ENCODE measurements at regions not wholly inside any gene's neighbourhood (a gene's known extent, or its start where the extent isn't known, plus 50 kb on each side); places are given as distances from the start of the nearest gene placed in this dataset.

- TF ChIP-seq, protein P1, sequence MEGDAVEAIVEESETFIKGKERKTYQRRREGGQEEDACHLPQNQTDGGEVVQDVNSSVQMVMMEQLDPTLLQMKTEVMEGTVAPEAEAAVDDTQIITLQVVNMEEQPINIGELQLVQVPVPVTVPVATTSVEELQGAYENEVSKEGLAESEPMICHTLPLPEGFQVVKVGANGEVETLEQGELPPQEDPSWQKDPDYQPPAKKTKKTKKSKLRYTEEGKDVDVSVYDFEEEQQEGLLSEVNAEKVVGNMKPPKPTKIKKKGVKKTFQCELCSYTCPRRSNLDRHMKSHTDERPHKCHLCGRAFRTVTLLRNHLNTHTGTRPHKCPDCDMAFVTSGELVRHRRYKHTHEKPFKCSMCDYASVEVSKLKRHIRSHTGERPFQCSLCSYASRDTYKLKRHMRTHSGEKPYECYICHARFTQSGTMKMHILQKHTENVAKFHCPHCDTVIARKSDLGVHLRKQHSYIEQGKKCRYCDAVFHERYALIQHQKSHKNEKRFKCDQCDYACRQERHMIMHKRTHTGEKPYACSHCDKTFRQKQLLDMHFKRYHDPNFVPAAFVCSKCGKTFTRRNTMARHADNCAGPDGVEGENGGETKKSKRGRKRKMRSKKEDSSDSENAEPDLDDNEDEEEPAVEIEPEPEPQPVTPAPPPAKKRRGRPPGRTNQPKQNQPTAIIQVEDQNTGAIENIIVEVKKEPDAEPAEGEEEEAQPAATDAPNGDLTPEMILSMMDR (IDR thresholded peaks at IDR 0.05; ENCODE audit: insufficient read depth, low read length) = no peak
- TF ChIP-seq POLR2AphosphoS5 (IDR thresholded peaks at IDR 0.05; ENCODE audit: low read depth) (no peak), SPI1 (IDR thresholded peaks at IDR 0.05; ENCODE audit: borderline replicate concordance, low read depth) (no peak), REST (IDR thresholded peaks at IDR 0.05; ENCODE audit: insufficient replicate concordance, low read depth) (no peak)
These were observed 72.7 kb upstream of the TENM3 start for GRCh38 chr4:182170417-182170935.

Measured in HL-60 (cell line).